ENCODE measurements at regions not wholly inside any gene's neighbourhood (a gene's known extent, or its start where the extent isn't known, plus 50 kb on each side); places are given as distances from the start of the nearest gene placed in this dataset.
A peak's percentile ranks its signal among the peaks of the same experiment; 100 is the strongest.

- H2BK120ac ChIP-seq (ENCODE audit: low read depth, low read length) = no peak overlapping the region
- no peak overlapping the region for H4K91ac ChIP-seq (ENCODE audit: low read depth, low read length, poor library complexity)
- H3K4me1 ChIP-seq (ENCODE audit: control insufficient read depth in 2 of 2, insufficient read depth in 1 of 2, low read depth in 1 of 2, low read length in 2 of 2) = peaks cover 0 to 5% of the 10 kb centered on the region in 2 donors
- no peak overlapping the region for H2AFZ ChIP-seq (ENCODE audit: low read length)
- no peaks in the 10 kb centered on the region for H3K79me1 ChIP-seq (ENCODE audit: low read depth, low read length)
- H3K23ac ChIP-seq (ENCODE audit: low read depth, low read length, poor library complexity) = no peak overlapping the region
- H3K9ac ChIP-seq (ENCODE audit: low read depth, low read length, poor library complexity) = no peak overlapping the region
- no peak overlapping the region for H2BK15ac ChIP-seq (ENCODE audit: low read length)
- H4K8ac ChIP-seq (ENCODE audit: low read depth, low read length) = no peak overlapping the region
- no peak overlapping the region for H3K4me2 ChIP-seq (ENCODE audit: insufficient read depth, low read length, poor library complexity, severe bottlenecking)
- no peak overlapping the region for H2BK12ac ChIP-seq (ENCODE audit: low read length)
- H3K18ac ChIP-seq (ENCODE audit: low read length) = no peak overlapping the region
- H3K9me3 ChIP-seq (replicated peaks in 1 of 2; ENCODE audit: control insufficient read depth in 2 of 2, insufficient read depth in 1 of 2, low read depth in 1 of 2, low read length in 2 of 2) = peaks cover 0 to 1% of the 10 kb centered on the region in 2 donors
- no peak overlapping the region for H3K4ac ChIP-seq (ENCODE audit: low read length)
- no peak overlapping the region for H2AK5ac ChIP-seq (ENCODE audit: low read depth, low read length)
- WGBS, 2 donors (ENCODE audit: extremely low coverage in 2 of 2, insufficient read length in 2 of 2, insufficient replicate concordance in 1 of 2) = no CpG with 5 or more reads among the region's 1 CpG
- H3K27me3 ChIP-seq (ENCODE audit: control insufficient read depth in 3 of 3, insufficient read depth in 3 of 3, low read depth in 1 of 3, low read length in 3 of 3) = no peaks in the 10 kb centered on the region
- no peak overlapping the region for H2BK5ac ChIP-seq (ENCODE audit: low read length)
- no peak overlapping the region for H3K27ac ChIP-seq (replicated peaks; ENCODE audit: low read length)
- no peak overlapping the region for H3K4me3 ChIP-seq (ENCODE audit: low read length in 2 of 2)
- DNase-seq (ENCODE audit: low spot score) = no peak
- H3K36me3 ChIP-seq (replicated peaks in 1 of 2; ENCODE audit: control insufficient read depth in 2 of 2, insufficient read depth in 2 of 2, low read length in 2 of 2) = no peaks in the 10 kb centered on the region
- H3K14ac ChIP-seq (ENCODE audit: low read length) = no peak overlapping the region
Observed at GRCh38 chr4:42789041-42789567, 103.4 kb upstream of the GRXCR1 start.

- H2AK5ac ChIP-seq (ENCODE audit: low read depth, low read length) = peak overlapping the region; percentile 79
- no peaks in the 10 kb centered on the region for H3K27me3 ChIP-seq (ENCODE audit: control insufficient read depth in 3 of 3, insufficient read depth in 3 of 3, low read depth in 1 of 3, low read length in 3 of 3)
- no peaks in the 10 kb centered on the region for H3K36me3 ChIP-seq (replicated peaks in 1 of 2; ENCODE audit: control insufficient read depth in 2 of 2, insufficient read depth in 2 of 2, low read length in 2 of 2)
- H3K18ac ChIP-seq (ENCODE audit: low read length) = peak overlapping the region; percentile 46
- no peak overlapping the region for H3K14ac ChIP-seq (ENCODE audit: low read length)
- peaks cover 0 to 5% of the 10 kb centered on the region in 2 donors for H3K4me1 ChIP-seq (ENCODE audit: control insufficient read depth in 2 of 2, insufficient read depth in 1 of 2, low read depth in 1 of 2, low read length in 2 of 2)
- H2BK15ac ChIP-seq (ENCODE audit: low read length) = no peak overlapping the region
- H3K27ac ChIP-seq (replicated peaks; ENCODE audit: low read length) = no peak overlapping the region
- H4K8ac ChIP-seq (ENCODE audit: low read depth, low read length) = no peak overlapping the region
- peaks cover 0 to 1% of the 10 kb centered on the region in 2 donors for H3K9me3 ChIP-seq (replicated peaks in 1 of 2; ENCODE audit: control insufficient read depth in 2 of 2, insufficient read depth in 1 of 2, low read depth in 1 of 2, low read length in 2 of 2)
- H2BK12ac ChIP-seq (ENCODE audit: low read length) = no peak overlapping the region
- no peak overlapping the region for H3K9ac ChIP-seq (ENCODE audit: low read depth, low read length, poor library complexity)
- no peak overlapping the region for H2BK5ac ChIP-seq (ENCODE audit: low read length)
- no peak overlapping the region for H3K4me3 ChIP-seq (ENCODE audit: low read length in 2 of 2)
- no peak overlapping the region for H3K4ac ChIP-seq (ENCODE audit: low read length)
- no peak for DNase-seq (ENCODE audit: low spot score)
- no peaks in the 10 kb centered on the region for H3K79me1 ChIP-seq (ENCODE audit: low read depth, low read length)
- H2AFZ ChIP-seq (ENCODE audit: low read length) = no peak overlapping the region
- H4K91ac ChIP-seq (ENCODE audit: low read depth, low read length, poor library complexity) = no peak overlapping the region
- H3K23ac ChIP-seq (ENCODE audit: low read depth, low read length, poor library complexity) = no peak overlapping the region
- H3K4me2 ChIP-seq (ENCODE audit: insufficient read depth, low read length, poor library complexity, severe bottlenecking) = no peak overlapping the region
- no peak overlapping the region for H2BK120ac ChIP-seq (ENCODE audit: low read depth, low read length)
- no CpG with 5 or more reads among the region's 6 CpGs for WGBS, 2 donors (ENCODE audit: extremely low coverage in 2 of 2, insufficient read length in 2 of 2, insufficient replicate concordance in 1 of 2)
Observed at GRCh38 chr4:42787079-42787463, 105.4 kb upstream of the GRXCR1 start.

- H3K36me3 ChIP-seq (replicated peaks in 1 of 2; ENCODE audit: control insufficient read depth in 2 of 2, insufficient read depth in 2 of 2, low read length in 2 of 2) = no peaks in the 10 kb centered on the region
- no CpG with 5 or more reads among the region's 6 CpGs for WGBS, 2 donors (ENCODE audit: extremely low coverage in 2 of 2, insufficient read length in 2 of 2, insufficient replicate concordance in 1 of 2)
- H3K4me3 ChIP-seq (ENCODE audit: low read length in 2 of 2) = no peak overlapping the region
- no peak overlapping the region for H3K27ac ChIP-seq (replicated peaks; ENCODE audit: low read length)
- H4K8ac ChIP-seq (ENCODE audit: low read depth, low read length) = no peak overlapping the region
- no peak overlapping the region for H3K4ac ChIP-seq (ENCODE audit: low read length)
- H2BK15ac ChIP-seq (ENCODE audit: low read length) = no peak overlapping the region
- no peak overlapping the region for H3K14ac ChIP-seq (ENCODE audit: low read length)
- H2AK5ac ChIP-seq (ENCODE audit: low read depth, low read length) = peak overlapping the region; percentile 79
- no peaks in the 10 kb centered on the region for H3K79me1 ChIP-seq (ENCODE audit: low read depth, low read length)
- no peak overlapping the region for H3K23ac ChIP-seq (ENCODE audit: low read depth, low read length, poor library complexity)
- no peak overlapping the region for H2BK5ac ChIP-seq (ENCODE audit: low read length)
- H2BK120ac ChIP-seq (ENCODE audit: low read depth, low read length) = no peak overlapping the region
- no peak overlapping the region for H3K4me2 ChIP-seq (ENCODE audit: insufficient read depth, low read length, poor library complexity, severe bottlenecking)
- H4K91ac ChIP-seq (ENCODE audit: low read depth, low read length, poor library complexity) = no peak overlapping the region
- no peak overlapping the region for H2AFZ ChIP-seq (ENCODE audit: low read length)
- H3K9ac ChIP-seq (ENCODE audit: low read depth, low read length, poor library complexity) = no peak overlapping the region
- DNase-seq (ENCODE audit: low spot score) = no peak
- H3K18ac ChIP-seq (ENCODE audit: low read length) = no peak overlapping the region
- peaks cover 0 to 5% of the 10 kb centered on the region in 2 donors for H3K4me1 ChIP-seq (ENCODE audit: control insufficient read depth in 2 of 2, insufficient read depth in 1 of 2, low read depth in 1 of 2, low read length in 2 of 2)
- H3K27me3 ChIP-seq (ENCODE audit: control insufficient read depth in 3 of 3, insufficient read depth in 3 of 3, low read depth in 1 of 3, low read length in 3 of 3) = no peaks in the 10 kb centered on the region
- H3K9me3 ChIP-seq (replicated peaks in 1 of 2; ENCODE audit: control insufficient read depth in 2 of 2, insufficient read depth in 1 of 2, low read depth in 1 of 2, low read length in 2 of 2) = peaks cover 0 to 1% of the 10 kb centered on the region in 2 donors
- no peak overlapping the region for H2BK12ac ChIP-seq (ENCODE audit: low read length)
Observed at GRCh38 chr4:42786350-42787078, 106.0 kb upstream of the GRXCR1 start.

- no peak overlapping the region for H2BK5ac ChIP-seq (ENCODE audit: low read length)
- H3K4me1 ChIP-seq (ENCODE audit: control insufficient read depth in 2 of 2, insufficient read depth in 1 of 2, low read depth in 1 of 2, low read length in 2 of 2) = peaks cover 0 to 5% of the 10 kb centered on the region in 2 donors
- no peak overlapping the region for H4K8ac ChIP-seq (ENCODE audit: low read depth, low read length)
- WGBS, 2 donors (ENCODE audit: extremely low coverage in 2 of 2, insufficient read length in 2 of 2, insufficient replicate concordance in 1 of 2) = no CpG with 5 or more reads among the region's 5 CpGs
- H3K27me3 ChIP-seq (ENCODE audit: control insufficient read depth in 3 of 3, insufficient read depth in 3 of 3, low read depth in 1 of 3, low read length in 3 of 3) = no peaks in the 10 kb centered on the region
- H3K9me3 ChIP-seq (replicated peaks in 1 of 2; ENCODE audit: control insufficient read depth in 2 of 2, insufficient read depth in 1 of 2, low read depth in 1 of 2, low read length in 2 of 2) = peaks cover 0 to 1% of the 10 kb centered on the region in 2 donors
- DNase-seq (ENCODE audit: low spot score) = no peak
- H3K36me3 ChIP-seq (replicated peaks in 1 of 2; ENCODE audit: control insufficient read depth in 2 of 2, insufficient read depth in 2 of 2, low read length in 2 of 2) = no peaks in the 10 kb centered on the region
- no peak overlapping the region for H3K4me3 ChIP-seq (ENCODE audit: low read length in 2 of 2)
- H3K4ac ChIP-seq (ENCODE audit: low read length) = no peak overlapping the region
- H3K23ac ChIP-seq (ENCODE audit: low read depth, low read length, poor library complexity) = no peak overlapping the region
- no peak overlapping the region for H2BK15ac ChIP-seq (ENCODE audit: low read length)
- H4K91ac ChIP-seq (ENCODE audit: low read depth, low read length, poor library complexity) = no peak overlapping the region
- no peak overlapping the region for H3K14ac ChIP-seq (ENCODE audit: low read length)
- no peak overlapping the region for H3K9ac ChIP-seq (ENCODE audit: low read depth, low read length, poor library complexity)
- no peak overlapping the region for H2BK12ac ChIP-seq (ENCODE audit: low read length)
- no peak overlapping the region for H3K4me2 ChIP-seq (ENCODE audit: insufficient read depth, low read length, poor library complexity, severe bottlenecking)
- H2AK5ac ChIP-seq (ENCODE audit: low read depth, low read length) = no peak overlapping the region
- no peaks in the 10 kb centered on the region for H3K79me1 ChIP-seq (ENCODE audit: low read depth, low read length)
- no peak overlapping the region for H2BK120ac ChIP-seq (ENCODE audit: low read depth, low read length)
- H2AFZ ChIP-seq (ENCODE audit: low read length) = no peak overlapping the region
- no peak overlapping the region for H3K18ac ChIP-seq (ENCODE audit: low read length)
- no peak overlapping the region for H3K27ac ChIP-seq (replicated peaks; ENCODE audit: low read length)
Observed at GRCh38 chr4:42785817-42786216, 106.7 kb upstream of the GRXCR1 start.
